Prostate gland (tissue), 2 donors: ENCODE measurements at regions not wholly inside any gene's neighbourhood (a gene's known extent, or its start where the extent isn't known, plus 50 kb on each side); places are given as distances from the start of the nearest gene placed in this dataset.

Experiments
- POLR2A ChIP-seq: fragments of 450-650 bp; IDR thresholded peaks from one replicate; pipeline ENCODE4 v1.6.1; 2016; ENCODE audit warnings: antibody characterized with exemption, mild to moderate bottlenecking
- POLR2AphosphoS5 ChIP-seq: sonication (generic); formaldehyde crosslinking; IDR thresholded peaks from one replicate; pipeline ENCODE4 v1.6.1; 2017; ENCODE audit warnings: antibody characterized with exemption
- TF ChIP-seq, protein P1 (sequence below), 4 experiments: fragments of 200-600 bp in 2 of 4; fragments of 450-650 bp in 2 of 4; sonication (generic) in 2 of 4; IDR thresholded peaks; 1 replicate in 3 of 4; 2 replicates in 1 of 4; pipeline ENCODE4 v1.5.1; 2016 to 2019; ENCODE audit warnings: antibody characterized with exemption in 4 of 4, mild to moderate bottlenecking in 2 of 4, moderate library complexity in 2 of 4

DNA sequence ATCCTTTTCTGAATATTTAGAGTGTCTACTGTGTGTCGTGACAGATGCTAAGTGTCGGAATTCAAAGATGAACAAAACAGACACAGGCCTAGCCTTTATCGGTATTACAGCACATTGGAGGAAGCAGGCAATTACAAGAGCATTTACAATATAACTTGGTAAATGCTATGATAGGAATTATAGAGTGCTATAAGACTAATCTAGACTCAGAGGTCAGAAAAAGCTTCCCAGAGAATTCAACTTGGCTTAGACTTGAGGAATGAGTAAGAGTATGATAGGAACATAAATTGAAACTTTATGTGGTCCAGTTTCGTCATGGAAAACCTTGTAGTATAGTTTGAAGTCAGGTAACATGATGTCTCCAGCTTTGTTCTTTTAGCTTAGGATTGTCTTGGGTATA lies 395.7 kb upstream of the FAT3 start:
- TF ChIP-seq, protein P1, sequence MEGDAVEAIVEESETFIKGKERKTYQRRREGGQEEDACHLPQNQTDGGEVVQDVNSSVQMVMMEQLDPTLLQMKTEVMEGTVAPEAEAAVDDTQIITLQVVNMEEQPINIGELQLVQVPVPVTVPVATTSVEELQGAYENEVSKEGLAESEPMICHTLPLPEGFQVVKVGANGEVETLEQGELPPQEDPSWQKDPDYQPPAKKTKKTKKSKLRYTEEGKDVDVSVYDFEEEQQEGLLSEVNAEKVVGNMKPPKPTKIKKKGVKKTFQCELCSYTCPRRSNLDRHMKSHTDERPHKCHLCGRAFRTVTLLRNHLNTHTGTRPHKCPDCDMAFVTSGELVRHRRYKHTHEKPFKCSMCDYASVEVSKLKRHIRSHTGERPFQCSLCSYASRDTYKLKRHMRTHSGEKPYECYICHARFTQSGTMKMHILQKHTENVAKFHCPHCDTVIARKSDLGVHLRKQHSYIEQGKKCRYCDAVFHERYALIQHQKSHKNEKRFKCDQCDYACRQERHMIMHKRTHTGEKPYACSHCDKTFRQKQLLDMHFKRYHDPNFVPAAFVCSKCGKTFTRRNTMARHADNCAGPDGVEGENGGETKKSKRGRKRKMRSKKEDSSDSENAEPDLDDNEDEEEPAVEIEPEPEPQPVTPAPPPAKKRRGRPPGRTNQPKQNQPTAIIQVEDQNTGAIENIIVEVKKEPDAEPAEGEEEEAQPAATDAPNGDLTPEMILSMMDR (IDR thresholded peaks at IDR 0.05), result no peak
- TF ChIP-seq POLR2AphosphoS5, result no peak
- no peak for TF ChIP-seq POLR2A
